ENCODE measurements at regions not wholly inside any gene's neighbourhood (a gene's known extent, or its start where the extent isn't known, plus 50 kb on each side); places are given as distances from the start of the nearest gene placed in this dataset.

DNA sequence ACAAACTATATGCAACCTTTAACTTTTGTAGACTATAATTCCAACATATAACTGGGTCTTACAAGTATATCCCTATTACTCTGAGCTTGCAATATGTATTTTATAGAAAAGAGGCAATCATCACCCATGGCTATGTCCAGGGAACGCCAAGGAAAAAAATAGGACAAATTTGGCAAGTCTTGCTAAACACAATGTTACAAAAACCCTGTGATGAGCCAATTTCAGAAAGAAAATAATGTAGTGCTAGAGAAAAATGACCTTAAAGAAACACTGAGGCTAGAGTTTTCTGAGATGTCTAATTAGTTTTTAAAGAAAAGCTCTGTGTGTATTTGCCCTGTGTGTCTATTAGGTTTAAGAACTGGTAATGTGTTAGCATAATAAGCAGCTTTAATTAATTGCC lies 68.0 kb upstream of the FREM2 start:
- no peak for DNase-seq

DNA sequence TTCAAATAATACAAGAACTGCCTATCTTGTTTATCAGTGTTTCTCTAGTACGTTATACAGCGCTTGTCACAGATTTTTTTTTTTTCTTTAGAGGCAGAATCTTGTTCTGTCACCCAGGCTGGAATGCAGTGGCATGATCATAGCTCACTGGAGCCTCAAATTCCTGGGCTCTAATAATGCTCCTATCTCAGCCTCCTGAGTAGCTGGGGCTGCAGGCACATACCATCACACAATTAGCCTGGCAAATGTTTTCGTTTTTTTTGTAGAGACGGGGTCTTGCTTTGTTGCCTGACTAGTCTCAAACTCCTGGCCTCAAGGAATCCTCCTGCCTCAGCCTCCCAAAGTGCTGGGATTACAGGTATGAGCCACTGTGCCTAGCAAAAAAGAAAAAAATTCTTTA lies 66.0 kb upstream of the FREM2 start:
- DNase-seq, result no peak

DNA sequence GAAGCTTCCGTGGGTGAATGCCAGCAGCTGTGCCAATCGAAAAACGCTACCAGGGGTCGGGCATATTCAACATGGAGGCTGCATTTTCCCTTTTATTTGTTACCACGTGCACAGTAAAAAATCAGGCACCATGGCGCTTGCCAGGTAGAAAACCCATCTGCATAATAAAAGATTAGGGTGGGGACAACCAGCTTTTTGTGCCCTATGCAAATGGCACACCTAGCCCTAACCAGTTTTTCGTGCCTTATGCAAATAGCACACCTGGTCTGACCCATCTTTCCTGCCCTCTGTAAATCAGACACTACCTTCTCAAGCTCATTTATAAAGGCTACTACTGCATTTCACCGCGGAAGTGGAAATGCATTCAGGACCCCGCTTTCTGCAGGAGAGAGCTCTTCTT lies 62.1 kb upstream of the FREM2 start:
- no peak for DNase-seq

DNA sequence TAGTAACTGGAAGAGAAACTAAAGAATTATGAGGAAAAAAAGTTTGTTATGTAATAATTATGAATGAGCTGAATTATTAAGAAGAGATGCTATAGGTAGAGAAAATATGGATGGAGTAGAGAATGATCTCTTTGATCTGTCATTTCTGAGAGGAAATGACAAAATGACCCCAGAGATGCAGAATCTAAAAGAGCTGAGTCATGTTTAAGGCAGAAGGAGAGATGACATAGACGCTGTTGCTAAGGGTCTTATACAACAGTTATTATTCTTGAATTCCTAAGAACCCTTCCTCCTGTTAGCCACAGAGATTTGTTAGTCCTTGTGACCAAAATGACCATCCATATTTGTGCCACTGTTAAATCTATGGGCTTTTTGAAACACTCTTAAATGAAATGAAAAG lies 58.3 kb upstream of the FREM2 start:
- no peak for DNase-seq

DNA sequence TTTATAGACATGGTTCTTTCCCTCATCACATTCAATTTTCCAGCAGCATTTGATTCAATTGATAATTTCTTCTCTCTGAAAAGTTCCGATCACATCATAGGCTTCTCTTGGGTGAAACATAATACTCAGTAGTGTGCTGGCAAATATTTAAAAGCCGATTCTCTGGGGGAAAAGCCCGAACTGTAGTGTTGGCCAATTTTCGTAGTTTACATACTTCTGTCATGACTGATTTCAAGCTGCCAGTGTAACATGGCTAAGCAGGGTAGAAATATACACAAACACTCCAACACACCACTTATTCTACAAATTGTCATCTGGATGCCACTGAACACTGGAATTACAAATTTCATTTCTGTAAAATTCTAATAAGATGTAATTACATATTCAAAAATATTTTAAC lies 56.1 kb upstream of the FREM2 start:
- DNase-seq, result no peak

DNA sequence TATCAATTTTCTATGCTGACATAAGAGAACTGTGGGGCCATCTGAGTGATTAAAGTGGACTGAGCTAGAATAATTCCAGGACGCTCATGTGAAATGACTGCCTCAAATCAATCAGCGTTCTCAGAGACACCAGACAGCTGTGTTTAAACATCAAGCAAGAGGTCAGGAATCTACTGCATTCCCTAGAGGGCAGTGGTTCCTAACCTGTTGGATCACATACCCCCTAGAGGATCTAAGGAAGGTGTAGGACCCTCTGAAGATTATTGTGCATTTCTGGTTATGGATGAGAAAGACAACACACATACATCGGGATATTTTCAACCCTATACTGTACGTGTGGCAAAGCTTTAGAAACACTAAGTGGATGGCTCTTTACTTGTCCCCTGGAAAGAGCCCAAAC lies 51.8 kb upstream of the FREM2 start:
- no peak for DNase-seq

DNA sequence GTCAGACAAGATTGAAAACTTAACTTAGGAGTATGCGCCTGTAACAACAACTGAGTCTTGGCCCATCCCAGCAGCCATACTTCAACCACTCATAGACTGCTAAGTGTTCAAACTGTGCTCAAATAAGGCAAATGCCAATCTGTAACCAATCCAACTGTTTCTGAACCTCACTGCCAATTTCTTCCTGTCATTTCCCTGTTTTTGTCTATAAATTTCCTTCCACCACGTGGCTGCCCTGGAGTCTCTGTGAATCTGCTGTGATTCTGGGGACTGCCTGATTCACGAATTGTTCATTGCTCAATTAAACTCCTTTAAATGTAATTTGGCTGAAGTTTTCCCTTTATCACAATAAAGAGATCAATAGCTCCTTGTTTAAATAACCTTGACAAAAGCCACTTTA lies 50.8 kb upstream of the FREM2 start:
- DNase-seq, result no peak

DNA sequence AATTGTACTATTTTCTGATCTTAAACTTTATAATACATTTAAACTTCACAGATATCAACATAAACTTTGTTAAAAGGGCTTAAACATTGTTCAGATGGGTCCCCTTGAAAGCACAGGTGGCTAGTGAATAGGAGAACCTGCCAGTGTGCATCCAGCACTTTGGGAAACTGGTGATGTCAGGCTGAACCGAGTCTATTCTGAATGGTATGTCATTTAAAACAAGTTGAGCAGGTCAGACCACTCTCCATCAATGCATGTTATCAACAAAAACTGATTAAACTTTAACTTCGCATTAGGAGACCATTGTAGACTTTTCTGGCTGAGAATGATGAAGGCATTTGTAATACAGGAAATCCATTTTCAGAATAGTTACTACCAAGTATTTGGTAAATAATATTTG lies 50.1 kb upstream of the FREM2 start:
- no peak for DNase-seq

All from DMS79 treated with DMSO at 0.1 percent for 48 hours (cell line).